ENCODE measurements at regions not wholly inside any gene's neighbourhood (a gene's known extent, or its start where the extent isn't known, plus 50 kb on each side); places are given as distances from the start of the nearest gene placed in this dataset.
"Not testable (repeated sequence)": the region's sequence is repeated elsewhere in the genome, so short reads cannot be mapped to it uniquely, and the experiment has no call there.

- Histone ChIP-seq H3K9me3 (ENCODE audit: control extremely low read depth in 1 of 3, control insufficient read depth in 2 of 3, insufficient read depth in 1 of 3, low read length in 2 of 3) (peaks cover 0 to 1% (median 0%) of the 10 kb centered on the region in 3 donors), H3K27me3 (replicated peaks in 1 of 4; ENCODE audit: control extremely low read depth in 1 of 4, control insufficient read depth in 3 of 4, insufficient read depth in 4 of 4, low read length in 3 of 4) (no peaks in the 10 kb centered on the region), H3K4me1 (ENCODE audit: control insufficient read depth in 2 of 2, insufficient read depth in 2 of 2, low read length in 2 of 2) (no peaks in the 10 kb centered on the region), H3K36me3 (replicated peaks in 1 of 2; ENCODE audit: control extremely low read depth in 1 of 2, control insufficient read depth in 1 of 2, extremely low read depth in 1 of 2, insufficient read depth in 2 of 2, low read length in 1 of 2) (no peaks in the 10 kb centered on the region), H3K79me2 (ENCODE audit: control insufficient read depth, insufficient read depth, low read length) (no peaks in the 10 kb centered on the region), H3K4me2 (replicated peaks; ENCODE audit: low read depth, low read length, poor library complexity, severe bottlenecking) (no peak overlapping the region), H3K9ac (ENCODE audit: low read length) (no peak overlapping the region), H3K4me3 (ENCODE audit: control extremely low read depth in 1 of 5, extremely low read depth in 1 of 5, insufficient read depth in 1 of 5, low read depth in 2 of 5, low read length in 4 of 5) (no peak overlapping the region), H2AFZ (ENCODE audit: insufficient read depth, low read depth, low read length, poor library complexity, severe bottlenecking) (no peak overlapping the region), H4K20me1 (ENCODE audit: control insufficient read depth, insufficient read depth, low read length, poor library complexity, severe bottlenecking) (no peaks in the 10 kb centered on the region), H3K27ac (ENCODE audit: low read length in 2 of 2) (no peak overlapping the region)
- no CpG with 5 or more reads among the region's 1 CpG for WGBS (ENCODE audit: insufficient coverage)
- Mint-ChIP-seq H3K4me1 (no peaks in the 10 kb centered on the region), H3K27ac (no peak overlapping the region), H3K9me3 (ENCODE audit: insufficient read depth) (no peaks in the 10 kb centered on the region), H3K4me3 (no peak overlapping the region), H3K27me3 (no peaks in the 10 kb centered on the region)
- POLR2A ChIA-PET = no interaction called here
- intact Hi-C loops (cut with micrococcal nuclease) = no loop called here
- TF ChIP-seq EZH2 (IDR thresholded peaks at IDR 0.05; ENCODE audit: borderline replicate concordance, insufficient read depth, low read depth, low read length, poor library complexity, severe bottlenecking) = no peak
- TF ChIP-seq, protein P1, sequence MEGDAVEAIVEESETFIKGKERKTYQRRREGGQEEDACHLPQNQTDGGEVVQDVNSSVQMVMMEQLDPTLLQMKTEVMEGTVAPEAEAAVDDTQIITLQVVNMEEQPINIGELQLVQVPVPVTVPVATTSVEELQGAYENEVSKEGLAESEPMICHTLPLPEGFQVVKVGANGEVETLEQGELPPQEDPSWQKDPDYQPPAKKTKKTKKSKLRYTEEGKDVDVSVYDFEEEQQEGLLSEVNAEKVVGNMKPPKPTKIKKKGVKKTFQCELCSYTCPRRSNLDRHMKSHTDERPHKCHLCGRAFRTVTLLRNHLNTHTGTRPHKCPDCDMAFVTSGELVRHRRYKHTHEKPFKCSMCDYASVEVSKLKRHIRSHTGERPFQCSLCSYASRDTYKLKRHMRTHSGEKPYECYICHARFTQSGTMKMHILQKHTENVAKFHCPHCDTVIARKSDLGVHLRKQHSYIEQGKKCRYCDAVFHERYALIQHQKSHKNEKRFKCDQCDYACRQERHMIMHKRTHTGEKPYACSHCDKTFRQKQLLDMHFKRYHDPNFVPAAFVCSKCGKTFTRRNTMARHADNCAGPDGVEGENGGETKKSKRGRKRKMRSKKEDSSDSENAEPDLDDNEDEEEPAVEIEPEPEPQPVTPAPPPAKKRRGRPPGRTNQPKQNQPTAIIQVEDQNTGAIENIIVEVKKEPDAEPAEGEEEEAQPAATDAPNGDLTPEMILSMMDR (IDR thresholded peaks at IDR 0.05) = no peak
- ATAC-seq (ENCODE audit: low read depth) = no peak
- CTCF ChIA-PET = no interaction called here
- no peak for DNase-seq
Measured at GRCh38 chr4:72661830-72662229, 92.8 kb upstream of the ADAMTS3 start.

- no peaks in the 10 kb centered on the region for H3K27me3 ChIP-seq (replicated peaks in 1 of 4; ENCODE audit: control extremely low read depth in 1 of 4, control insufficient read depth in 3 of 4, insufficient read depth in 4 of 4, low read length in 3 of 4)
- intact Hi-C loops (cut with micrococcal nuclease) = no loop called here
- TF ChIP-seq EZH2 (IDR thresholded peaks at IDR 0.05; ENCODE audit: borderline replicate concordance, insufficient read depth, low read depth, low read length, poor library complexity, severe bottlenecking) = no peak
- TF ChIP-seq, protein P1 (IDR thresholded peaks at IDR 0.05) = no peak
- H3K9me3 ChIP-seq (ENCODE audit: control extremely low read depth in 1 of 3, control insufficient read depth in 2 of 3, insufficient read depth in 1 of 3, low read length in 2 of 3) = peaks cover 0 to 7% (median 0%) of the 10 kb centered on the region in 3 donors
- DNase-seq (no peak), ATAC-seq (ENCODE audit: low read depth) (no peak)
- no peak overlapping the region for H3K27ac ChIP-seq (ENCODE audit: low read length in 2 of 2)
- 89% methylated on average over 1 of the region's 2 CpGs for WGBS (ENCODE audit: insufficient coverage)
- no peak overlapping the region for H3K4me3 ChIP-seq (ENCODE audit: control extremely low read depth in 1 of 5, extremely low read depth in 1 of 5, insufficient read depth in 1 of 5, low read depth in 2 of 5, low read length in 4 of 5)
- H3K79me2 ChIP-seq (ENCODE audit: control insufficient read depth, insufficient read depth, low read length) = no peaks in the 10 kb centered on the region
- H3K27ac Mint-ChIP-seq = no peak overlapping the region
- H2AFZ ChIP-seq (ENCODE audit: insufficient read depth, low read depth, low read length, poor library complexity, severe bottlenecking) = no peak overlapping the region
- H3K4me1 ChIP-seq (ENCODE audit: control insufficient read depth in 2 of 2, insufficient read depth in 2 of 2, low read length in 2 of 2) = no peaks in the 10 kb centered on the region
- no peak overlapping the region for H3K4me3 Mint-ChIP-seq
- no peaks in the 10 kb centered on the region for H3K36me3 ChIP-seq (replicated peaks in 1 of 2; ENCODE audit: control extremely low read depth in 1 of 2, control insufficient read depth in 1 of 2, extremely low read depth in 1 of 2, insufficient read depth in 2 of 2, low read length in 1 of 2)
- H3K4me2 ChIP-seq (replicated peaks; ENCODE audit: low read depth, low read length, poor library complexity, severe bottlenecking) = no peak overlapping the region
- peaks cover 3% of the 10 kb centered on the region for H3K9me3 Mint-ChIP-seq (ENCODE audit: insufficient read depth)
- H3K9ac ChIP-seq (ENCODE audit: low read length) = no peak overlapping the region
- ChIA-PET POLR2A (no interaction called here), CTCF (no interaction called here)
- no peaks in the 10 kb centered on the region for H3K27me3 Mint-ChIP-seq
- no peaks in the 10 kb centered on the region for H4K20me1 ChIP-seq (ENCODE audit: control insufficient read depth, insufficient read depth, low read length, poor library complexity, severe bottlenecking)
- H3K4me1 Mint-ChIP-seq = no peaks in the 10 kb centered on the region
Measured at GRCh38 chr4:72641611-72642010, 72.6 kb upstream of the ADAMTS3 start.

DNA sequence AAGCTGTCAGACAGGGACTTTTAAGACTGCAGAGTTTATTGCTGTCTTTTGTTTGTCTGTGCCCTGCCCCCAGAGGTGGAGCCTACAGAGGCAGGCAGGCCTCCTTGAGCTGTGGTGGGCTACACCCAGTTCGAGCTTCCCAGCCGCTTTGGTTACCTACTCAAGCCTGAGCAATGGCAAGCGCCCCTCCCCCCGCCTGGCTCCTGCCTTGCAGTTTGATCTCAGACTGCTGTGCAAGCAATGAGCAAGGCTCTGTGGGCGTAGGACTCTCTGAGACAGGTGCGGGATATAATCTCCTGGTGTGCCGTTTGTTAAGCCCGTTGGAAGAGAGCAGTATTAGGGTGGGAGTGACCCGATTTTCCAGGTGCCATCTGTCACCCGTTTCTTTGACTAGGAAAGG lies 67.8 kb upstream of the ADAMTS3 start:
- H3K79me2 ChIP-seq (ENCODE audit: control insufficient read depth, insufficient read depth, low read length); H3K9me3 Mint-ChIP-seq (ENCODE audit: insufficient read depth); CTCF ChIA-PET; H3K4me1 Mint-ChIP-seq; H3K4me1 ChIP-seq (ENCODE audit: control insufficient read depth in 2 of 2, insufficient read depth in 2 of 2, low read length in 2 of 2); ATAC-seq (ENCODE audit: low read depth); H3K27ac Mint-ChIP-seq; H3K27me3 Mint-ChIP-seq; H3K9ac ChIP-seq (ENCODE audit: low read length); POLR2A ChIA-PET; H3K36me3 ChIP-seq (replicated peaks in 1 of 2; ENCODE audit: control extremely low read depth in 1 of 2, control insufficient read depth in 1 of 2, extremely low read depth in 1 of 2, insufficient read depth in 2 of 2, low read length in 1 of 2); H3K4me3 Mint-ChIP-seq; H3K9me3 ChIP-seq (ENCODE audit: control extremely low read depth in 1 of 3, control insufficient read depth in 2 of 3, insufficient read depth in 1 of 3, low read length in 2 of 3); H4K20me1 ChIP-seq (ENCODE audit: control insufficient read depth, insufficient read depth, low read length, poor library complexity, severe bottlenecking); intact Hi-C loops (cut with micrococcal nuclease); H3K4me3 ChIP-seq (ENCODE audit: control extremely low read depth in 1 of 5, extremely low read depth in 1 of 5, insufficient read depth in 1 of 5, low read depth in 2 of 5, low read length in 4 of 5); H3K27me3 ChIP-seq (replicated peaks in 1 of 4; ENCODE audit: control extremely low read depth in 1 of 4, control insufficient read depth in 3 of 4, insufficient read depth in 4 of 4, low read length in 3 of 4); DNase-seq; H3K27ac ChIP-seq (ENCODE audit: low read length in 2 of 2); H3K4me2 ChIP-seq (replicated peaks; ENCODE audit: low read depth, low read length, poor library complexity, severe bottlenecking); H2AFZ ChIP-seq (ENCODE audit: insufficient read depth, low read depth, low read length, poor library complexity, severe bottlenecking): not testable (repeated sequence)
- WGBS (ENCODE audit: insufficient coverage) = 96% methylated on average over 10 of the region's 10 CpGs
